Endometrium (tissue), 2 donors: ENCODE measurements at regions not wholly inside any gene's neighbourhood (a gene's known extent, or its start where the extent isn't known, plus 50 kb on each side); places are given as distances from the start of the nearest gene placed in this dataset.
"Not testable (repeated sequence)": the region's sequence is repeated elsewhere in the genome, so short reads cannot be mapped to it uniquely, and the experiment has no call there.

Source experiments
- FAIRE-seq: peaks from 2 replicates; lab custom pipeline; 2012; peaks lifted over from hg19 to GRCh38; lab: Jason Lieb, UNC
- donor health status: control.
- donor health status: control.

GRCh38 chr2:59427980-59428379, 1125.5 kb downstream of the BCL11A start:
- no peak for FAIRE-seq

GRCh38 chr2:59425247-59425646, 1128.2 kb downstream of the BCL11A start:
- no peak for FAIRE-seq

DNA sequence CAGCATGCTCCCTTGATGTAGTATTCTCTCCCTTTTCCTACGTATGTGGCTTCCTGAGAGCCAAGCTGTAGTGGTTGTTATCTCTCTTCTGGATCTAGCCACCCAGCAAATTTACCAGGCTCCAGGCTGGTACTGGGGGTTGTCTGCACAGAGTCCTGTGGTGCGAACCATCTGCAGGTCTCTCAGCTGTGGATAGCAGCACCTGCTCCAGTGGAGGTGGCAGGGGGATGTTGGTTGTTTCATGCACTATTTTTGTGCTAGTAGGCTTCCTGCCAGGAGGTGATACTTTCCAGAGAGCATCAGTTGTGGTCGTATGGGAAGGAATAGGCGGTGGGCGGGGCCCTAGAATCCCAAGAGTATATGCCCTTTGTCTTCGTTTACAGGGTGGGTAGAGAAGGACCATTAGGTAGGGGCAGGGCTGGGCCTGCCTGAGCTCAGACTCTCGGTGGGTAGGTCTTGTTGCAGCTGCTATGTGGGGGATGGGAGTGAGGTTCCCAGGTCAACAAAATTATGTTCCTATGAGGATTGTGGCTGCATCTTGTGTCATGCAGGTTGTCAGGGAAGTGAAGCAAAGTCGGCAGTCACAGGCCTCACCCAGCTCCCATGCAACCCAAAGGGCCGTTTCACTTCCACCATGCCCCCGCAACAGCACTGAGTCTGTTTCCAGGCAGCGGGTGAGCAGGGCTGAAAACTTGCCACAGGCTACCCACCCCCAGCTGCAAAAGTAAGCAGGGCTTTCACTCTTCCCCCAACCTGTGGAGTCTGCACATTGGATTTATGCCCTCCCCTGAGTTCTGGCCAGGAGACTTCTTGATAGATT, 1139.5 kb downstream of the BCL11A start:
- no peak for FAIRE-seq

DNA sequence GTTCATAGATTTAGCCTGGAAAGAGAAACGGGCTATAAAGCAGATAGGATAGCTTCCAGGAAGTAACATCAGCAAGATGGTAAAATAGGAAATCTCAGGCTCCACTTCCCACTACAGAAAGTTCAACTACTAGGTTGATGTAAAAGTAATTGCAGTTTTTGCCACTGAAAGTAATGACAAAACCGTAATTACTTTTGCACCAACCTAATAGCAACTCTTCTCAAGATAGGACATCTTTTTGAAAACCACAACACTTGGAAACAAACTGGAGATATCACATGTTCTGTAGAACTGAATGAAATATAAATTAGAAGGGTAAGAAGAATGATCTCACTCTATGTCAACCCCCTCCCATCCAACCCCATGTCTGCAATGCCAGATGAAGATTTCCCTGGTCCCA, 1154.3 kb downstream of the BCL11A start:
- no peak for FAIRE-seq

- FAIRE-seq: no peak
These were observed 1155.4 kb downstream of the BCL11A start for GRCh38 chr2:59398081-59398480.

DNA sequence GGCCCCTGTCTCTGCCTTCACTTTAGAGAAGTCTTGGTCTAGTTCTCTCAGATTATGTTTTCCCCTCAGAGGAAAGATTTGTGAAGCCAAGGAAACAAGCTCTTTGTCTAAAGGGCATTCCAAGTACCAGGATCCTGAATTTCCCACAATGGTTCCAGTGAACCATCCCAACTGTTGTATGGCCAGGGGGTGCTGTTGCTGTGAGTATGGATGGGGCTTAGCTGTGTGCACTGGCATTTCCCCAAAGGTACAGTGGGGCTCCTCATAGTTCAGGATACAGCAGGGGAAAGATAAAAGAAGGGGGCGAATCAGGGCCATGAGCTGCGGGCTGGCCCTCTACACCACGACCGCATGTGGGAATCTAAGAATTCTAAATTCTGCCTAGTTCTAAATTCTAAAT, 1154.0 kb upstream of the FANCL start:
- no peak for FAIRE-seq

DNA sequence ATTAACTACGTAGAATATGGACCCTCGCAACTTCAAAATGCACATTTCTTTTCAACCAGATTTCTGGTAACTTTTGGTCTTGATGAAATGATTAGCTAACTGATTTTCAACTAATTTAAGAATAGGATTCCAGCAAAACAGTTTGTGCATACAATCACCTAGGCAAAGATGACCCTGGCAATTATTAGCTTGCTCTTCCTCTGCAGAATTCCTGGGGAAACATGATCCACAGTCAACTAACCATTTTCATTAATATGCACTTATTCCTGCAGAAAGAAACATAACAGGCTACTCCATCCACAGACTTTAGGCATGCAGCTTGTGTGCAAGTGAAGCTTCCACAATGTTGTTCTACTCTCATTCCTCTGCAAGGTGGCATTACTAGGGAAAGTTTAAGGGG, 1150.8 kb upstream of the FANCL start:
- no peak for FAIRE-seq

DNA sequence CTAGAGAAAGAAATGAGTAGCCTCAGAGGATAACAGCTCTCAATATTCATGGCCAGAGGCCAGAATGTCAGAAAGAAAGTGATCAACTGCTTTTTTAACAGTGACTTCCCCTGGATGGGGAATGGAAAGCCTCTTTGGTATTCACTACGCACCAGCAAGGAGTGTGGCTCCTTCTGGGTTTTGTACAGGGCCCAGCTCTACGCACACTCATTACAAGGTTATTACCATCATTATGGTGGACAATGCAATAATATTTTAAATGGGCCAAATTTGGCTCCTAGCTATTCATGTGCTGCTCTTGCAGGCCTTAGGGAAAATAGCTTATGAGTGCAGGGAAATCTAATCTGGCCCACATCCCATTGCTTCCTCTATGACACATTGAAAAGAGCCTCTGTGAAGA, 1149.5 kb upstream of the FANCL start:
- FAIRE-seq: no peak

GRCh38 chr2:59389240-59389639, 1148.1 kb upstream of the FANCL start:
- no peak for FAIRE-seq

DNA sequence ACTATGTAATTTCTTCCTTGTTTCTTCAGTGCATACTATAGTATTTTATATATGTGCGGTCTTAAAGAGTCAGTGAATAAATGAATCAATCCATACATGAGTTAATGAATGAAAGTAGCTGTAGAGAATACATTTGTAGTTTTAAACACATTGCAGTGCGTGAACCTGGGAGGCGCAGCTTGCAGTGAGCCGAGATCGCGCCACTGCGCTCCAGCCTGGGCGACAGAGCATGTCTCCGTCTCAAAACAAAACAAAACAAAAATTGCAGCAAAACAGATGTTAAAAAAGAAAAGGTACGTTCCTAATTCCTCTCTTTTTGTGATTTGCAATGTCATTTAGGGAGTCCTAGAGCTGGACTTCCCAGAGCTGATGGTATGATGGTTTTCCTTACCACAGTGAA, 1144.8 kb upstream of the FANCL start:
- FAIRE-seq: no peak

DNA sequence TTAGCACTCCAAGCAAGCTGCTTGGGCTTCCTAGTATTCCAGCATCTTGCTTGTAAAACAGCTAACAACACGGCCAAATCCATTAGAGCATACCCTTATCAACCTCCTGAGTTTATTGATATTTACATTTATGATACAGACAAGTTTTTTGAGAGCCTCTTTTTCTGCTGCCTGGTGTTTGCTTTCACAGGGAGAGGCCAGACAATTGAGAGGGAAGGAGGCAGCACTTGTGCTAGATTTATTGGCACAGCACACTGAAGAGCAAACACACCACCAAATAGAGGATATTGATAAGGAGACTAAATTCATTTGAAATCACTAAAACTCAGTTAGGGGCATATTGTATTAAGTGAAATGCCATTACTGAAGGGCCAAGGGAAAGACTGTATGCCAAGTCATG, 1142.3 kb upstream of the FANCL start:
- FAIRE-seq: no peak

DNA sequence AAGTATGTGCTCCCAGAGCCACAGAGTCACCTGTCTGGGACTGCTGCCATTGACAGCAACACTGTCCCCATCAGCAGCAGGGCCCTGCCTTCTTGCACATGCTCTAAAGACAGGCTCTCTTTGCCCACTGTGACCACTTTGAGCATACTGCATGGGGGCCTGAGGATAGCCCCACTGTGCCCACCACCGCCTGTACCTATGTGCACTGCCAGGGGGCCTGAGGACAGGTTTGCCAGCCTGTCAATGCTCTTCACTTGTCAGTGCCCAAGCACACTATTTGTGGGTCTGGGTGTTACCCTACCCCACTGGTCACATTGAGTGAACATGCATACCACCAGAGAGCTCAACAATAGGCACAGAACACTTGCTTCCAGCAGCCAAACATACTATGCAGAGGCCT, 1137.0 kb upstream of the FANCL start:
- FAIRE-seq: no peak

DNA sequence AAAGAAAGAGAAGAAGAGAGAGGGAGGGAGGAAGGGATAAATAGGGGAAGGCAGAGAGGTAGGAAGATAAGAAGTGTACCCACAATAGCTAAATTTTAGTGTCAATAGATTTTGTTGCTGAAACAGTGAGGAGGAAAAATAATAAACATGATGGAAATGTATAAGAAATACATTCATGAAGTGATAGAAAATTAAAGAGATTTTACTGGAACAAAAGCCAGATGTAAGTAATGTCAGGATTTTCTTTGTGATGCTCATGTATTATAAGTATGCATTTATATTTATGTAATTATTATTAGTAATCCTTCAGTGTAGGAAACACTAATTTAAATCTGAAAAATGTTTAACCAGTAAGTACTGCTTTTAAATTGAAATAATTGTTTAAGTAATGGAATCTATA, 1125.2 kb upstream of the FANCL start:
- FAIRE-seq: no peak

DNA sequence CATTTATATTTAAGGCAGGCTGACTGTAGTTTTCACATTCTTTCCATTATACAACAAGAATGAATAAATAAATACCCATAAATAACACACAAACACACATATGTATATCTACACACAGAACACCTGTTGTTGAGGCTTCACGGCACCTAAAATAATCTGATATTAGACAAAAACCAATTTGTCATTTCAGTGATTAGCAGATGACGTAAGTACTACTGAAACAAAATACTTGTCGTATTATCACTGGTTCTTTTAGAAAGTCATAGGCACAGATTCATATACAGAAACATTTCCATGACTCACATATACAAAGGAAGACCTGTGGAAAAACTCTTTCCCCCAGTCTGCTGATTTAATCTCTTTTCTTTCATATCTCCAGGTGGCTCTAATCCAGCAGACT, 1113.4 kb upstream of the FANCL start:
- no peak for FAIRE-seq

- FAIRE-seq: no peak
These were observed 1112.3 kb upstream of the FANCL start for GRCh38 chr2:59353306-59353921.

GRCh38 chr2:59342166-59342565, 1101.0 kb upstream of the FANCL start:
- FAIRE-seq: no peak

DNA sequence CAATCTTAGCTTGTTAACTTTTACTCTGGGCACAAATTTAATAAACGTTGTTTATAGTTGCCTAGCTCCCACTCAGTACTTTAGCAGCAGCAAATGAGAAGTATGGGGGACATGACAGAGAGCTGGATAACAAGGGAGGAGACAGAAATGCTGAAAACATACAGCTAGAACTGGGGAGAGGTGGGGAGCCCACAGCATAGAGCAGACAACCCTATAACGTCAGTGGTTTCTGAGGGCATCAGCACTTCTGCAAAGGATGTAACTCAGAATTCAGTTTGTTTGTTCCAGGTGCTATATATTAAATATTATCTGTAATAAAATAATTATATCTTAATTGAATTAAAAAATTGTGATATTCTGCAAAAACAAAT, 1098.7 kb upstream of the FANCL start:
- no peak for FAIRE-seq

- no peak for FAIRE-seq
These were observed 1098.2 kb upstream of the FANCL start for GRCh38 chr2:59339121-59339836.

DNA sequence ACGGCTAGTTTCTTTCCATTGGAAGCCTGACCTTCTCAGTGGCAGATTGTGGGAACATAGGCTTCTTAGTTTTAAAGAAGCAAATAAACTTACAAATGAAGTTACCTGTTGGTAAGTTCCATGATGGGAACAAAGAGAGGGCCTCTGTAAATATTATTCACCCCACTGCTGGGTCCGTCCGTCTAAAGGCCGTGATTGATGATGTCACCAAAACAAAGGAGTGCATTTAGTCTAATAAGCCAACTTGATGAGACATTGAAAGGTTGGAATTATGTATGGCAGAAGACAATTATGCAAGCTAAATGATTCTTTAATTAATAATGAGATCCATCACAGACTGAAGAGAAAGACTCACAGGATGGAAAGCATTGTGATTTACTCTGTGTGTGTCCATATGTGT, 1091.9 kb upstream of the FANCL start:
- FAIRE-seq: no peak

GRCh38 chr2:59326581-59327365, 1085.6 kb upstream of the FANCL start:
- FAIRE-seq: not testable (repeated sequence)

- FAIRE-seq: no peak
These were observed 1081.7 kb upstream of the FANCL start for GRCh38 chr2:59322870-59323269.

DNA sequence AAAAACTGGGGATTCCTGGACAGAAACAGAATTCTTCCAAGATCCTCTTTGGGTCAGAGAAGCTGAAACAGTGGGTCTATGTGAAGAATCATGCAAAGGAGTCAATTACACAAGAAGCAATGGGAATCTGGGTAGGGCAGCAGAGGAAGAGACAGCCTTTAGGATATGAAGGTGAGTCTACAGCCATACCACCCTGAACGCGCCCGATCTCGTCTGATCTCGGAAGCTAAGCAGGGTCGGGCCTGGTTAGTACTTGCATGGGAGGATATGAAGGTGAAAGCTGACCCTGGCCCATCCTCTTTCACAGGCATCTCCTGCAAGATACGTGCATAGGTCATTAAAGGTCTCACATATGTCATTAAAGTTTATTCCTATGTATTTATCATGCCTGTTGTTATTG, 1080.9 kb upstream of the FANCL start:
- no peak for FAIRE-seq
